Activated CD4-positive, alpha-beta T cell treated with anti-CD3 and anti-CD28 coated beads, Interleukin-2, Interleukin-6, amounts not matched to agents 100 ng/mL and 50 ng/mL, durations not matched to agents 16 hours and 8 hours (primary cell): ENCODE measurements at regions not wholly inside any gene's neighbourhood (a gene's known extent, or its start where the extent isn't known, plus 50 kb on each side); places are given as distances from the start of the nearest gene placed in this dataset.
"Not testable (repeated sequence)": the region's sequence is repeated elsewhere in the genome, so short reads cannot be mapped to it uniquely, and the experiment has no call there.

Experiments
- DNase-seq: peaks from one replicate; pipeline ENCODE4 v3.0.0-alpha.2; 2020

DNA sequence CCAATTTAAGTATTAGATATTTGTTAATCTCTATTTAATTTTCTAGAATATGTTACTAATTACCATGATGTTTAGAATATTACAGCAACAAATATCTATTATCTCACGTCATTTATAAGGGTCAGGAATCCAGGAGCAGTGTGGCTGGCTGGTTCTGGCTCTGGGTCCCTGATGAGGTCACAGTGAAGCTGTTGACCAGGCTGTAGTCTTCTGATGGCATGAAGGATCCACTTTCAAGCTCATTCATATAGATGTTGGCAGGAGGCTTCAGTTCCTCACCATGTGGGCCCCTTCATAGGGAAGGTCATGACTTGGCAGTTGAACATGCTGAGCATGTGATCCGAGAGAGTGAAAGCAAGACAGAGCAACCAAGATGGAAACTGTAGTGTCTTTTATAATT lies 375.6 kb downstream of the ATP23 start:
- DNase-seq, result no peak

DNA sequence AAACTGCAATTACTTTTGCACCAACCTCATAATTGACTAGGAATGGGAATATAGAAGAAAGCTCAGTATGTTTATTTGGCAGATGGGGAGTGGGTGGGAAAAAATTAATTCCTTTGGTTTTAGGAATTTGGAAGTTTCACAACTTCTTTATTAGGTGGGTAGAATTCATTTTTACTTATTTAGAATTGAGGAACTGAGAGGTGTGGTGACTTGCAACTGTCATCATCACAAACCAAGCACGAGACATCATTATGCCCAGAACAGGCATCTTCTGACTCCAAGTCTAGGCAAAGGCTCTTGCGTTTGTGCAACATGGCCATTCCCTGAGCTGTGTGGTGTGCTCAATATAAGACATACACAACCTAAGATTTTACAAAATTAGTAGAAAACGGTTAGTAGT lies 380.0 kb downstream of the ATP23 start:
- DNase-seq, result no peak

DNA sequence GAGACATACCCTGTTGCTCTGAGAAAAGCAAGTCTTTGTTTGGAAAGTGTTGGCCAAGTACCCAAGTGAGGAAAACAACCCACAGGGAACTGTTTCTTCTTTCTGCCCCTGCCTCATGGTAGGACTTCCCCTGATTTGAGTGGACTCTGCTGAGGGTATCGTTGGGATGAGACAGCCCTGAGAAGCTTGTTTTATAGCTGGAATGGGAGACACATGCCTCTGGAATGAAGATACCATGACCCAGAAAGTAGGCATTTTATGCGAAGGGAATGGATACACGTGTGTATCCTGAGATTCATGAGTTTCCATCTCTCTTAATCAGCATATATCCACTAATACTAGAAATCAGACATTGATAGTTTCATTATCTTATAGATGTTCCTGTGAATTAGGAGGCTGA lies 382.3 kb downstream of the ATP23 start:
- DNase-seq, result no peak

DNA sequence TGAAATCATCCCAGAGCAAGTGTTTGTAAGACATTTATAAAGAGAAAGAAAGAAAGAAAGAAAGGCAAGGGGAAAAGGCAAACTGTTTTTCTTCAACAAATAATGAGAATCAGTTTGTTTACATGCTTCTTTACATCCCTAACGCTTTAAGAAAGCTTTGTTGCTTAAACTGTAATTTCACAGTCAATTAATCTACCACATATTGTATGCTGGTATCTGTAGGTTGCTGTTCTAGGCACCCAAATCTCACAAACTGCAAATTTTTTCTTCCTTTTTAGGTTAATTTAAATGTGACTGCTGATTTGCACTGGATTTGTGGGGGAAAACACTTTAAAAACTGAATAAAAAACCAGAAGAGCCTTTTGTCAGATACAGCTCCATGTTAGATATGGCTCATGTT lies 384.2 kb downstream of the ATP23 start:
- no peak for DNase-seq

DNA sequence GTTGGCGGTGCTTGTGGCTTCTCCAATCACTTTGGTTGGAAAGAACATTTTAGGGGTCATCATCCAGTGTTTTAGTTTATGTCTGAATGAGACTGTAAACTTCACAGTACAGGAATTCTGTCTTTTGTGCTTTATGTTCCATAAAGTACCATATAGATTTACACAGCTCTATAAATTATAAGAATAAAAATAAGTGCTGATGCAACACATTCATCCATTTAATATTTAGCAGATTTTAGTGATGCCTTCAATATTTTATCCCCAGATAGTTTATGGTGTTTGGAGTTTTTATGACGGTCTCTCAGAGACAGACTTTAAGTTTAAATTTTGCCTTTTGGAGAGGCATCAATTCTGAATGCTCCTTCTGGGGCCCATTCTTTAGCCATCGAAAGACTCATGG lies 385.2 kb downstream of the ATP23 start:
- no peak for DNase-seq

DNA sequence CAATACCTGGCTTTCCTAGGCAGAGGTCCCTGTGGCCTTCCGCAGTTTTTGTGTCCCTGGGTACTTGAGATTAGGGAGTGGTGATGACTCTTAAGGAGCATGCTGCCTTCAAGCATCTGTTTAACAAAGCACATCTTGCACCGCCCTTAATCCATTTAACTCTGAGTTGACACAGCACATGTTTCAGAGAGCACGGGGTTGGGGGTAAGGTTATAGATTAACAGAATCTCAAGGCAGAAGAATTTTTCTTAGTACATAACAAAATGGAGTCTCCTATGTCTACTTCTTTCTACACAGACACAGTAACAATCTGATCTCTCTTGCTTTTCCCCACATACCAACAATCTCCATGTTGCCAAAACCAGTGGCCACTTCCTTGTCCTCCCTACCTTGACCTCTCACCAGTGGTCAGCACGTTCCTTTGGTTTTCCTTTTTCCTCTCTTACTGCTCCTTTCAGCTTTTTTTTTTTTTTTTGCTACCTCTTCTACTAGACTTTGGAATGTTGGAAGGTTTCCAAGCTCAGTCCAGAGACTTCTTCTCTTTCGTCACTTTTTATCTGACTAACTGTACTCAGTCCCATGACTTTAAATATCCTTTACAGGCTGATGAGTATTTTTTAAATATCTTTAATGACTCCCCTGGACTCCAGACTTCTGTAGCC lies 395.3 kb downstream of the ATP23 start:
- DNase-seq, result not testable (repeated sequence)

DNA sequence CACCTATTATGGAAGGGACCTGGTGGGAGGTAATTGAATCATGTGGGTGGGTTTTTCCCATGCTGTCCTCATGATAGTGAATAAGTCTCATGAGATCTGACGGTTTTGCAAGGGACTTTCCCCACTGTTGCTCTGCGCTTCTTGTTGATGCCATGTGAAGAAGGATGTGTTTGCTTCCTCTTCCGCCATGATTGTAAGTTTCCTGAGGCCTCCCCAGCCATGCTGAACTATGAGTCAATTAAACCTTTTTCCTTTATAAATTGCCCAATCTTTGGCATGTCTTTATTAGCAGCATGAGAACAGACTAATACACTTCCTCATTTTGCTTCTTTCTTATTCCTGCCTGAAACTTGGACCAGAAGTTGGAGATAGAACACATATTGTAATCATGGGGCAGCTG lies 396.2 kb downstream of the ATP23 start:
- not testable (repeated sequence) for DNase-seq

DNA sequence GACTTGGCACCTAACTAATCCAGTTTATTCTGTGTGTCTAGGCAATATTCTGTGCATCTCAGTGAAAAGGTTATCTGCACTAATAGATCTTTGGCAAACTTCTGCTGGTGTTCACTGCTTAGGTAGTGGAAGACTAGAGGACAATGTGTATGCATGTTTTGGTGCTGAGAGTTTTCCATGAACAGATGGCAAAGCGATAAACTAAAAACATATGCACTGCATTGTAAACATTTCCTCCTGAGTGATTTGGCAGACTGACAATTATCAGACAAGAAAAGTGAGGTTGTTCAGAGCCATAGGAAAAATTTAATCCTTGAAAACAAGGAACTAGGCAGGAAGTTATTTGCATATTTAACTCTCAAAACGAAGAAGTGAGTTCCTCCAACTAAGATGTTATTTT lies 400.4 kb downstream of the ATP23 start:
- DNase-seq, result no peak

DNA sequence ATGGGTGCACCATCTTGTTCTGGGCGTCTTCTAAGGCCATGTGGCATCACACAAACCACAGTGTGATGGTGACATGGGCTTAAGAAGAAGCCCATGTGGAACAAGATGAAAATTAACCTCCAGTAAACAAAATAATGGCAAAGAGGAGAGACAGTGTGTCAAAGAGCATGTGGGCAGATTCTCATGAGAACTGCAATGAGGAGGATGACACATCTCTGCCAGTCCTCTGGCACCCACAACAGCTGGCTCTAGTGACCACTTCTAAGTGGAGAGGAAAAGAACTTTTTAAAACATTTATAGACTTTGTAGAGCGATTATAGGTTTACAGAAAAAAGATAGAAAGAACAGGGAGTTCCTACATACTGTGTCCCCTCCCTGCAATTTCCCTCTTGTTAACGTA lies 401.4 kb downstream of the ATP23 start:
- no peak for DNase-seq

DNA sequence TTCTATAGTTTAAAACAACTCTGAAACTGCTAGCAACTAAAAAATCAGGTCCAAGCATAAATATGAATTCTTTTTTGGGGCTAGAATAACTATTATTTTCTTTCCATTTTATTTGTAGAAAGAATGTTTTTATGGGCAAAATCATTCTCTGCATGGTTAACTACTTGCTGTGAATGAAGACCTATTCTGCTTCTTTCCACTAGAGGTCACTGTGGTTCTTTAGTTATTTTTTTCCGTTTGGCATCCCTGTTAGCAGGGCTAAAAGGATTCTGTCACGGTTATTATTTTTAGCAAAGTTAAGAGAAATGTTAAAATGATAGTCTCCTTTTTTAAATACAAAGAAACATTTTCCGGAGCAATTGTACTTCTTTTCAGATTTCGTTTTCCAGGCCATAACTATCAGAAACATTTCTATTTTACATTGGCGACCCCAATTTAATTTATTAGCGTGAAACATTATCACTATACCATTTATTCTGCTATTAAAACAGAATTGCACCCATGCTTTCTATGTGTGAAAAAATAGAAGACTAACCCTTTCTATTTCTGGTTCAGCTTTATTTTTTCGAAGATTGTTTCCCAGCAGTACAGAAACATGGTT lies 404.8 kb downstream of the ATP23 start:
- DNase-seq, result peak; percentile 44

DNA sequence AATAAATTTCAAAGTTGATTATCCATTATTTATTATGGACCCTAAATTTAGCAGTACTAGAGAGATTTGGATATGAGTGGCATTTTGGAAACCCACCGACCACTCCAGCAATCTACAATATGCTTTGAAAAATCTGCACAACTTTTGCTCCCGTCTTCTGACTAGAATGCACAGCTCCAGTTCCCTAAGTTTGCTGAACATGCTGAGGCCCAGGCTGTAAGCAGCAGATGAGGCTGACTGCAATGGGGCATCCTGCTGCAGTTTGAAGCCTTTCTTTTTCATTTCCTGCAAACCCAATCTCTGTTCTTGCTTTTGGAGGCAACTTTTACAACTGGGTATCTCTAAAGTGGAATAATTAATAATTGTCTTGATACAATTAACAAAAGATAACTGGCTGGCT lies 405.8 kb downstream of the ATP23 start:
- no peak for DNase-seq

DNA sequence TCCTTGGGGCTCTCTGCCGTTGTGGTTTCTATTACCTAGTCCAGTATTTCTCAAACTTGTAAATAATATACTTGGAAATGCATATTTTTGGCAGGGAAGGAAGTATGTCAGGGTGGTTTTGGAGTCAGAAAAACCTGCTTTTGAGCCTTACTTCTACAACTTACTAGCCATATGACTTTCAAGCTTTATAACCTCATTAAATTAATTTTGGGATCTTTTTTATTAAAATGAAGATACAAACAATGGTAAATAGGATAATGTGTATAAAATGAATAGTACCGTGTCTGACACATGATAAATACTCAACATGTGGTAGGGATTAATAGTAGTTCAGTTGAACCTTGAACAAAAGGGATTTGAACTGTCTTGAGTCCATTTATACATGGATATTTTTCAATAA lies 406.3 kb downstream of the ATP23 start:
- no peak for DNase-seq

DNA sequence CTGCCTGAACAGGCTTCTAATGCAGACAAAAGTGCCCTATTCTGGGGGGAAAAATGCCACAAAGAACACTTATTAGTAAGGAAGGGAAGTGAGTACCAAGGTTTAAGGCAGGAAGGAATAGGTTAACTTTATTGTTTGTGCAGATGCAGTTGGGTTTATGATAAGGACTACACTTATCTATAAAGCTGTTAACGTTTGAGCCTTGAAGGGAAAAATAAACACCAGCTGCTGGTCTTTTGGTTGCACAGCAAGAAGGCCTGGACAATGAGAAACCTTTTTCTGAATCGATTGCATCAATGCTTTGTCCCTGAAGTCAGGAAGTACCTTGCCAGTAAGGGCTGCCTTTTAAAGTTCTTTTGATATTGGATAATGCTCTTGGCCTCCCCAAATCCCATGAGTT lies 407.8 kb downstream of the ATP23 start:
- DNase-seq, result no peak

DNA sequence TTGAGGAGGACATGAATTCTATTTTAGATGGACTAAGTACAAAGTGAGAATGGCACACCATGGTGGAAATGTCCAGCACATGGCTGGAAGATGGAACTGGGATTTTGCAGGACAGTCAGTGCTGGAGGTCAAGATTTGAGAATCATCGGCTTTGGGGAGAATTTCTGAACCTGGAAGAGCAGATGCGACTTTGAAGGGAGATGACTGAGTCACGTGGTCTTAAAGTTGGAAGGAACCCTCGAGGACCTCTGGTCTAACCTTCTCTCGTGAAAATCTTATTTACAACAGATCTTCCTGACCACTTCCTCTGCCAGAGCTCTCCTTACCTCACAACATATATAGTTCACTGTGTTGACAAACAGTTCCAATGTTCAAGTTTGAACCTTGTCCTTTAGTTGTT lies 415.4 kb downstream of the ATP23 start:
- DNase-seq, result no peak

DNA sequence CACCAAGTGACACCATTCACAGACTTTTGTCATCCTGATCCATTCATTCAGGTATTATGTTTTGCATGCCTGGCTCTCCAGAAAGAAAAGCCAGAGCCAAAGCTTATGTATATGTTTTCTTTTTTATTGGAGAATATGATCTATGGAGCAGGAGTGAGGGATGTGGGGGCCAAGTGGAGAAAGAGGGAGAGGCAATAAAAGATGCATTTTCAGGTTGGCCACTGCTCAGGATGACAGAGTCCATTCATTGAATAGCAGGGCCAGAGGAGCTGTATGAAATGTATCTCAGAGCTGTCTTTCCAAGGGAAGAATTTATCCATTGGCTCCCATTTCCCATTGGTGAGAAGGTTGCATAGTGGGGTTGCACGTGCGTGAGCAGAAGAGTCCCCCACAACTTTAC lies 416.1 kb downstream of the ATP23 start:
- no peak for DNase-seq

DNA sequence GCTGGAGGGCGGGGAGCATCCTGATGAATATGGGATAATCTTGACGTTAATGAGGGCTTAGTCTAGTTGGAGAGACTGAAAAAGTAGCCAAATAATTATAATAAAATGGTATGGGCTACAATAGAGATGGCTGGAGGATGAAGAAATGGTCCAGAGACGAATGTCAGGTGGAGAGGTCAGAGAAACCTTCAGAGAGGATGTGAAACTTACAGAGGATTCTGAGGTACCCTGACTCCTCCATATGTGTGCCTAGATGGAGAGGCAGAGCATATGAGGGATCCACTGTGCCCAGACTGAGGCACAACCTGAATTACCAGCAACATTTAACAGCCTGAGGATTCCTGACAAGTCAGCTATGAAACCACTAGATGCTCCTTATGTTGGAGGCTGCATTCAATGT lies 417.0 kb downstream of the ATP23 start:
- DNase-seq, result no peak

DNA sequence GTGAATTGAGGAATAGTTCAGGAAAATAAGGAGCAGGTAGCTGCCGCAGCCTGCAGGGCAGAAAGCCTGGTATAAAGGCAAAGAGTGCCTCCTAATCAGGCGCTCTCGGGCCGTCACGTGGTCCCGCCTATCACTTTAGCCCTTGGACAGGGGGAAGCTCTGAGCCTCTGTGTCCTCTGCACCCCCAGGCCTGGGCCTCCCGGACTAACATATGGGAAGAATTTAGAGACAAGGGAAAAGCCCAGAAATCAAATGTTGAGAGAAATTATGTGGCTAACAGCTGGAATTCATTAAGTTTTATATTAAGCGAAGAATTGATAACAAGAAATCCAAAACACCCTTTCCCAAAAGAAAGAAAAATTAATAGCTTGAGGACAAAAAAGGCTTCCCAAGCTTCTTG lies 417.7 kb downstream of the ATP23 start:
- no peak for DNase-seq

DNA sequence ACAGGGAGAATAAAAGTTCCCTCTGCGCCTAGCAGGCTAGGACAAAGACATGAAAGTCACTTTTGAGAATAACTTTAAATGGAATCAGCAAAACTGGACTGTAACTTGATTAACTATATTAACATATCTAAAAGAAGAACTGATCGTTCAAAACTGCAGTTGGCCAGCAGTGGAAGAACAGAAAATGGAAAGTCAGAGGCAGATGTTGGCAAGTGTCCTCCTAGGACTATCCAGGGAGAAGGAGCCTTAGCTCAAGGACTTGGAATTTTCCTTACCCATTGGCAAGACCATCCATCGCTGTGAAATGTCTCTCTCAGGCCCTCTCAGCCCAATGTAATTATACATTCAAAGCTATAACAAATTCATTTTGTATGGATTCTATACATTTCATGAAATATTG lies 419.7 kb downstream of the ATP23 start:
- no peak for DNase-seq

DNA sequence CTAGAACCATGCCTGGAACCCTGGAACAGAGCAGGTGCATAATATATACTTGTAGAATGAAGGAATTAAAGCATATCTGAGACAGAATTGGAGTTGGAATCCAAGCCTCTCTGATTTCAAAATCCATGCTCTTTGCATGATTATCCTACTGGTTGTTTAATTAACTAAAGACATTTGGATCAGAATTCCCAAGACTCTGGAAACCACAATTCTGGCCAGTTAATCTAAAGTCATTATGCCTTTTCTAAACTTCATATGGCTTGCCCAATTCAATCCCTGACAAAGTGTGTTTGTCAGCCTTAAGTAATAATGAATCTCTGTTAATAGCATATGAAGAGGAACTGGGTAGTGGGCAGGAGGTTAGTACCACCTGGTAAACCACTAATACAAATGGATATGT lies 422.6 kb downstream of the ATP23 start:
- DNase-seq, result no peak

DNA sequence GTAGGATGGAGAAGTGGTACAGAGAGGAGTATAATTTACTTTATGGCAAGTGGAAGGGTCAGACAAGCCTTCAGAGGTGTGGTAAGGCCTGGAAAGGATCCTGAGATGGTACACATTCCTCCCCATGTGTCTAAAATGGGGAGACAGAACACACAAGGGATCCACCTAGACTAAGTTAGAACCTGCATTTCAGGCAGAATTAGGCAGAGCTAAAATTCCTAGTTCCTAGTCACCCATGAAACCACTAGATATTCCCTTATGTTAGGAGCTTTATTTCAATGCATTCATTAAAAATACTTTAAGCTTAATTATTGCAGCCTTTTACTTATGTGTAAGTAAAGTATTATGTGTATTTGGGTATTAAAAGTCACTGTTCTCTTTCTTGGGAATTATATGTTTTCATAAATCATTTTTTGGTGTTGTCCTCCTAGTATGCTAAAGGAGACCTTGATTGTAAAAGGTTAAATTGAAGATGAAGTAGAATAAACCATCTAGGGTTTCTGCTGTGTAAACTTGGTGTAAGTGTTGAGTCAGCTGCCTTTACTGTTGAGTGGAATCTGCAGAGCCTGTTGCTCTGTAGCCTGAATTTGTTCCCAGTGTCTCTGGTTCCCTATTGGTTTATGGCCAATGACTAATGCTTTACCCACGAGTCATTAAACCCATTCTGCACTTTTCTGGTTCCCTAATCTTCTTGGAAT lies 423.2 kb downstream of the ATP23 start:
- DNase-seq, result no peak

DNA sequence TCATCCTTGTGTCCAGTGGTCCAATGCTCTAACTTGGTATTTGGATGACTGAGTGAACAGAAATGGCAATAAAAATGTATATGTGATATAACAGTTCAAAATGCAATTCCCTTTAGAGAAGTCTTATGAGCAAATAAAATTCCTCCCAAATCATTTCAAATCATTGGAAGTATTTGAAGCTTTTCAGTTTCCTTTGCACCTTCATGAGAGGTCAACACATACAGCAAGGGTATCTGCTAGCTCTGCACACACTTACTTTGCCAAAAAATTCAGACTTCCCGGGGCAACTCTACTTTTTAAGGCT lies 423.7 kb downstream of the ATP23 start:
- DNase-seq, result no peak

DNA sequence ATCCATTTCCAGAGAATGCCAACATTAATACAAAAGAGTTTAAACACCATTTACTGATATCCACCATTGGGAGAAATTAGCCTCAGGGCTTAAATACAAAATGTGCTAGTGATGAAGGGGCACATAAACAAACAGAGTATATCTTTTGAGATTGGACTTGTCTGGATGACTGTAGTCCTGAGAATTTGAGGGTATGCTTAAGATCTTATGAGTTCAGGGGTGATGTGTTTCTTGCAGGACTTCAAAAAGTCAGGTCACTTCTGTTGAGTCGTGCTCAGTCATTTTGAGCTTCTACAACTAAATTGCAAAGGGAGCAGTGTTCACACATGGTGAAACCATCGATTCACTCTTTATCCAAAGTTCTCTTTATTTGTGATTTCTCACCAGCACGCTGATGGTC lies 425.7 kb downstream of the ATP23 start:
- no peak for DNase-seq

DNA sequence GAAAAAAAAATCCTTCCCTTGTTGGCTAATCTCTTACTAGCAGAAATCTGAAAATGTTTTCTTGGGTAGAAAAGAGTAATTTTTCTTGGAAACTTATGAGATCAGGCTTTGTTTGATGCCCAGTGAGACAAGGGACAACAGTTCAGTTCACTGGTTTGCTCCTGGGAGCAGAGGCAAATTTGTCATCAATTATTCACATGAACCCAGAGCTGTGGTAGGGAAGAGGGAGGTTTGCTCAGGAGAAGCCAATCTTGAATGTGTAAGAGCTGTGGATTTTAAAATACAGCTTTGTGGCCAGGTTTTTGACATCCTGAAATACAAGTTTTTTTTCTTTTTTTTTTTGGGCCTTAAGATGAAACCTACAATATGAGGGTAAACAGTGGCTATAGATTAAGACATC lies 426.6 kb downstream of the ATP23 start:
- DNase-seq, result no peak

DNA sequence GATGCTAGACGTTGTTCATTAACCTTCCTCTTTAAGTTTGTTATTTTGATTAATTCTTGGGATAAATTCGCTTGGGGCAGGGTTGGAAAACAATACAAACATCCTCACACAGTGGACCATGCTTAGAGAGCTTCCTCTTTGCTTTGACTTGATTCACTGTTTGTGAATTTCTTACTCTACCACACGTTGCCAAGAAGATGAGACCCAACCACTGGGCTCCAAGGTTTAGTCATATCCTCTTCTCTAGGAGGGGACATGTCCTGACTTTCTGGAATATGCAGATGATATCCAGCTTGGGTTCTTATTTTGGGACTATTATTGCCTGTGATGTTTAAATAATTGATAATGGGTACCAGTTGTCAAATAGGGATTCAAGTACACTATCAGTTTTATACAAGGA lies 428.2 kb downstream of the ATP23 start:
- no peak for DNase-seq

DNA sequence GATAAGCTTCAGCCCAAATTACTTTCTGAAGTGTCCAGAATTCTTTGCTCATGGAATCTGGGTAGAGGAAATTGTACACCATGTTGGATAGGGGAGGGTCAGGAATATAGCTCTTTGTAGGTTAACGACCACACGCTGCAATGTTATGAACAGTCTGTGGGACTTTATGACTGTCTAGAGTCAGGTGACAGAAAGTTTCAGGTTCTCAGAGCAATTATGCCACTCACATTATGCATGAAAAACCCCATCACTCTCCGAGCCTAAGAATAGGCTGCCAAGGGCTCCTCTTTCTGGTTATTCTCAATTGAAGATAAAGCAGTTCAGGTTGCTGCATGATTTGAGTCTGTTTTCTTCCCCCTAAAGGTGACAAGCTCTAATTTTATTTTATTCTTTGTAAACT lies 430.9 kb downstream of the ATP23 start:
- no peak for DNase-seq
